HUES48 (cell line): ENCODE measurements at regions not wholly inside any gene's neighbourhood (a gene's known extent, or its start where the extent isn't known, plus 50 kb on each side); places are given as distances from the start of the nearest gene placed in this dataset.

Source experiments
- H3K27ac ChIP-seq: one replicate; pipeline ENCODE4 v1.7.0; 2013; ENCODE audit warnings: low read depth, low read length, inconsistent platforms
- H3K27me3 ChIP-seq: 2 replicates; pipeline ENCODE4 v1.6.1; 2013; ENCODE audit warnings: mild to moderate bottlenecking, low read length; ENCODE audit not compliant: control insufficient read depth, insufficient read depth
- H3K36me3 ChIP-seq: 2 replicates; pipeline ENCODE4 v1.6.1; 2013; ENCODE audit warnings: low read length; ENCODE audit not compliant: control insufficient read depth, insufficient read depth
- H3K4me1 ChIP-seq: 2 replicates; pipeline ENCODE4 v1.6.1; 2013; ENCODE audit warnings: mild to moderate bottlenecking, low read length; ENCODE audit not compliant: control insufficient read depth, insufficient read depth
- H3K4me3 ChIP-seq: 2 replicates; pipeline ENCODE4 v1.5.1; 2013; ENCODE audit warnings: mild to moderate bottlenecking, low read depth, low read length
- H3K9ac ChIP-seq: 2 replicates; pipeline ENCODE4 v1.6.1; 2013; ENCODE audit warnings: mild to moderate bottlenecking, low read depth, low read length, moderate library complexity
- H3K9me3 ChIP-seq: 2 replicates; pipeline ENCODE4 v1.6.1; 2013; ENCODE audit warnings: low read length; ENCODE audit not compliant: control insufficient read depth, insufficient read depth

- H3K4me3 ChIP-seq = no peak overlapping the region
- H3K9ac ChIP-seq = no peak overlapping the region
- H3K4me1 ChIP-seq = peaks cover 32% of the 10 kb centered on the region
- no peak overlapping the region for H3K27ac ChIP-seq
- no peaks in the 10 kb centered on the region for H3K9me3 ChIP-seq
- H3K36me3 ChIP-seq = no peaks in the 10 kb centered on the region
- H3K27me3 ChIP-seq = peaks cover 5% of the 10 kb centered on the region
Observed at GRCh38 chr4:54543088-54543795, 114.5 kb upstream of the KIT start.

GRCh38 chr4:54545663-54546424, 111.9 kb upstream of the KIT start:
- Histone ChIP-seq H3K4me1 (peaks cover 42% of the 10 kb centered on the region), H3K9me3 (no peaks in the 10 kb centered on the region), H3K4me3 (no peak overlapping the region), H3K36me3 (no peaks in the 10 kb centered on the region), H3K27me3 (no peaks in the 10 kb centered on the region), H3K27ac (no peak overlapping the region), H3K9ac (no peak overlapping the region)

DNA sequence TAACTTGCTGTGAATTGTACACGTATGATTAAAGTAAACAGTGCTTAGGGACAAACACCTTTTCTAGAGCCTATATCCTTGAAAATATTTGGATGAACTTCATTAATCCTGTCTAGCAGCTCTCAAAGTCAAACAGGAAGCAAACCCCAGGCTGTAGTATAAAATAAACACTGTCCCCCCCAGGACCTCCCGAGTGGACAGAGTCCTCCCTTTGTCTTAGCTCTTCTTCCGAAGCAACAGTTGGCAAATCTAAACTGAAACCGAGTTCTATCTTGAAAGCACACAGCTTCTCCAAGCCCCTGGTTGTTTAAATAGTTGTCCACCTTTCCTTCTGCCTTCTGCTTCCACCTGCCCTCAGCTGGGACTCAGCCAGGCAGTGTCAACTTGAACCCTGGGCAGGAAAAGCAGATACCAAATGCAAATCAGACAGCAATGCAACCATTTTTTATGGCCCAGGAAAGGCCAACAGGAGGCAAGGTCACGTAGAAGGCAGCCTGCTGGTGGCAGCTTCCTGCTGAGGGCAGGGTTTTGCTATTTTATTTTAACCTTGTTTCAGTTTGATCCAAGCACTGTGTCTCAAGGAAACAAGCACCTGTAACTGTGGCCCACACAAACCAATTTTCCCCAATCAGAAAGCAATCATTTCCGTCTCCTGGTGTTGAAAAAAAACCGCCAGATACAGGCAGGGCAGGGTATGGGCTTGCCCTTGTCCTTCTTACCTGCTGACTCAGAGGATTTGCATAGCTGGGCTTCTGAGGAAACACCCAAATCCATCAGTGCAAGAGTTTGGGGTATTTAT, 110.3 kb upstream of the KIT start:
- Histone ChIP-seq H3K9me3 (no peaks in the 10 kb centered on the region), H3K27ac (peak overlapping the region; percentile 2)

DNA sequence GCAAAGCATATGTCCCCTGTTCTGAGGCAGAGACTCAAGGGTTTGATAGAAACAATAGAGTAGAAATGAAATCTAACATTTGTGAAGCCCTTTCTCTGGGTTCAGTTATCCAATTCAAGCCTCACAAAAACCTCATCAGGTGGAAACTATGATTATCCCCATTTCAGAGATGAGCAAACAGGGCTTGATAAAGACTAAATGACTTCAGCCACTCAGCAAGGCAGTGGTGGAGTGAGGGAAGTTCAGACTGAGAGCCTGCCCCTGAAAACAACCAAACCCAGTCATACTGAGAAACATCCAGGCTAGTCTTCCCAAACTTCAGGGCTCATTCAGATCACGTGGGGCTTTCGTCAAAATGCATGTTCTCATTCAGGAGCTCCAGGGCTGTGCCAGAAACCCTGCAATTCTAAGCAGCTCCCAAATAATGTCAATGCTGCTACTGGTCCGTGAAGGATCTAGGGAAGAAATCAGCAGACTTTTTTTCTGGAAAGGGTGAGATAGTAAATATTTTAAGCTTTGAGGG, 109.6 kb upstream of the KIT start:
- Histone ChIP-seq H3K27ac (peak overlapping the region; percentile 2), H3K9me3 (no peaks in the 10 kb centered on the region), H3K4me3 (no peak overlapping the region), H3K27me3 (no peaks in the 10 kb centered on the region), H3K36me3 (no peaks in the 10 kb centered on the region), H3K4me1 (peaks cover 27% of the 10 kb centered on the region), H3K9ac (no peak overlapping the region)

More for the DNA sequence above, 110.3 kb upstream of the KIT start:
- H3K9ac ChIP-seq = no peak overlapping the region
- no peaks in the 10 kb centered on the region for H3K27me3 ChIP-seq
- H3K4me3 ChIP-seq = no peak overlapping the region
- H3K4me1 ChIP-seq = peaks cover 30% of the 10 kb centered on the region
- H3K36me3 ChIP-seq = no peaks in the 10 kb centered on the region

DNA sequence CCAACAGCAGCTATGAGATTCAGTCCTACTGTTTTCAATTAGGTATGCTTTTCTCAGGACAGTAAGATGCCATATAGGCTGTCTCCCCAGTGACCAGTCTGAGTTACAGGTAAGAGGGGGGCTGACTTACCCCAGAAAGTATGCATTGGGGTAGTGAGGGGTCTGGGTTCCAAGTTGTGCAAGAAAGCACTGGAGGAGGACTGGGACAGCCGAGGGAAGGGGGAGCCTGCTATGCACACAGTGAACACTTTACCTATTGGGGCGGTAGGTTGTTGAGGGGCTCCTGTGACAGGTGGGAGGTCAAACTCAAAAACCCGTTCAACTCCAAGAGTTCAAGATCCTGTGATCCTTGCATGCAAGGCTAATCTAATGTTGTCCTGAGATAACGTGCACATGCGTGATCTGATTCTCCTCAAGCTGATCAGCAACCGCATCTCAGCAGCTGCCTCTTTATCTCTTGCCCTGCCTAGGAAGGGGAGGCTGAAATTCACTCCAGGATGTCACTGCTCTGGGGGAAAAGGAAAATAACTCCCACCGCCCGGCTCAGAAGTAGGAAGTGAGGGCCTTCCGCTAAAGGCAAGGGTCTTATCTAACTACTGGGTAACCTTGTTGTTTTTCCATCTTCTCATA, 108.8 kb upstream of the KIT start:
- H3K4me3 ChIP-seq = no peak overlapping the region
- no peak overlapping the region for H3K9ac ChIP-seq
- no peaks in the 10 kb centered on the region for H3K27me3 ChIP-seq

DNA sequence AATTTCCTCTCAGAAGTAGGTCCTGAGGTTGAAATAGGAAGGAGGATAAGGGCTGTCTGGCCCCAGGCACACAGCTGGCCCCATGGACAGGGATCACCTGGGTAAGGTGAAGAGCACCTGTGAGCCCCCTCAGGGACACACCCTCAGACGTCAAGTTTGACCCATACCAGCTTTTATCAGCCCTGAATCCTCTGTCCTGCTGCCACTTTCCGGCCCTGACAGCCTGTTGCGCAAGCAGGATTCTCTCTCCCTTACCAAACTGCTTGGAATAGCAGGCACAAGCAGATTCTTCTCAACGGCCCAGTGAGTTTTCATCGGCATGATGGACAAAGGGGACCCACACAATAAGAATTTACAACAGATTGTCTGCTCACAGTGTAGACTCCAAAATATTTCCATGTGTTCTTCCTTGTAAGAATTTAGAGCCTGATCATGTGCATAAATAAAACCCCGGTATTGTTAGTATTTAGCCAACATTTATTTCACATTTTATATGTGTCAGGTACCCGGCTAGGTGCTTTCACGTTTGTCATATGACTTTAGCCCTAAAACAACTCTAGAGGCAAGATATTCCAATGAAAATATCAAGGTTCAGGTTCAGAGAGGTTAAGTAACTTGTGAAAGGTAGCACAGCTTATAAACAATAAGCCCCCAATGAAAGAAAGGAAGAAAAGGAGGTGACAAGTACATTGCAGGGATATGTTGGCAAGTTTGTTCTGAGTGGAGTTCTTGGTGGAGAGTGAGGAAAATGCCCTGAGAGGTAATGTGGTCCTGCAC, 107.2 kb upstream of the KIT start:
- H3K9me3 ChIP-seq = no peaks in the 10 kb centered on the region
- no peaks in the 10 kb centered on the region for H3K27me3 ChIP-seq
- no peak overlapping the region for H3K4me3 ChIP-seq
- peaks cover 27% of the 10 kb centered on the region for H3K4me1 ChIP-seq
- H3K36me3 ChIP-seq = no peaks in the 10 kb centered on the region
- no peak overlapping the region for H3K27ac ChIP-seq
- no peak overlapping the region for H3K9ac ChIP-seq

More for the DNA sequence above, 108.8 kb upstream of the KIT start:
- no peaks in the 10 kb centered on the region for H3K36me3 ChIP-seq
- H3K27ac ChIP-seq = no peak overlapping the region
- peaks cover 27% of the 10 kb centered on the region for H3K4me1 ChIP-seq
- H3K9me3 ChIP-seq = no peaks in the 10 kb centered on the region

DNA sequence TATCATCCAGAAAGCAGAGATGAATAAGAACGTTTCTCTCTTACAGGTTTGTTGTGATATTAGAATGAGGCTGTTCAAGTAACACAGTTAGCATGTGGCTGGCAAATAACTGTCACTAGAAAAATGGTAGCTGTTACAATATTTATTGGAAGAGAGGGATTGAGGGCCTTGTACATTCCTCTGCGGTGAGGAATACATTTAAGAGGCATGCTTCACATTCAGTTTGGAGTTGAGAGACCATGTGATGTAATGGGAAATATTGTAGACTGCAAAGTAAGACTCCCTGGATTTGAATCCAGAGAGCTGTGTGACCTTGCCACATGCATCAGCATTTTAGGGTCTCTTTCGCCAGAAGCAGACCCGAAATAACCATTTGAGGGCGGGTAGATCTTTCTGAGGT, 104.8 kb upstream of the KIT start:
- no peaks in the 10 kb centered on the region for H3K9me3 ChIP-seq
- no peak overlapping the region for H3K9ac ChIP-seq

DNA sequence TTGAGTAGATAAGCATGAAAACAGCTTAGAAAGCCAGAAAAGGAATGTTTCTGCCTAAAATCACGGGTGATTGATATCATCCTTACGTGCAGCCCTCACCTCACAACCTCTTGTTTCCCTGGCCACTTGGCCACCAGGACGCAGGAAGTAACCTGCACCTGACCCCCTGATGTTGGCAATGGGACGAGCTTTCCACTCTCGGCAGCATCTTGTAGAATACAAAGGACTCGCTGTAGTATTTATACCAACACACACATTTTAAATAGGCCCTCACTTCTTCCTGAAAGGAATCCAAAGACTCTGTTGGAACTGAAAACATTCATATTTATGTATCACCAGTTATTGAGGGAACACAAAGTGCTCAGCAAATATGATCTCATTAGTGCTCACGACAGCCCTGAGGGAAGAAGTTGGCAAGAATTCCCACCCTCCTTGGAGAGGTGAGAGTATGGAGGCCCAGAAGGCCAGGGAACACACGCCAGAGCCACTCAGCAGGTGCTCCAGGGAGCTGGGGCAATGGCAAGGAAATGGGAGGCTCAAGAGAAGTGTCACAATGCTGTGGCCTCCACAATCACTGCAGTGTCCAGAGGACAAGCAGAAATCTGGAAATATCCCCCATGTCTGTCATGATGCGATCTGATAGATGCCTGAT, 103.3 kb upstream of the KIT start:
- Histone ChIP-seq H3K4me1 (peaks cover 10% of the 10 kb centered on the region), H3K27me3 (no peaks in the 10 kb centered on the region), H3K9me3 (no peaks in the 10 kb centered on the region), H3K27ac (no peak overlapping the region), H3K9ac (no peak overlapping the region), H3K36me3 (no peaks in the 10 kb centered on the region), H3K4me3 (no peak overlapping the region)

More for the DNA sequence above, 104.8 kb upstream of the KIT start:
- H3K36me3 ChIP-seq = no peaks in the 10 kb centered on the region
- peaks cover 18% of the 10 kb centered on the region for H3K4me1 ChIP-seq
- no peak overlapping the region for H3K4me3 ChIP-seq
- no peaks in the 10 kb centered on the region for H3K27me3 ChIP-seq
- no peak overlapping the region for H3K27ac ChIP-seq

- H3K4me3 ChIP-seq = no peak overlapping the region
- no peaks in the 10 kb centered on the region for H3K9me3 ChIP-seq
- H3K27ac ChIP-seq = no peak overlapping the region
- no peaks in the 10 kb centered on the region for H3K27me3 ChIP-seq
- H3K36me3 ChIP-seq = no peaks in the 10 kb centered on the region
- H3K4me1 ChIP-seq = no peaks in the 10 kb centered on the region
- H3K9ac ChIP-seq = no peak overlapping the region
Observed at GRCh38 chr4:54556051-54556450, 101.7 kb upstream of the KIT start.
